T-helper 2 cell (primary cell): ENCODE measurements at regions not wholly inside any gene's neighbourhood (a gene's known extent, or its start where the extent isn't known, plus 50 kb on each side); places are given as distances from the start of the nearest gene placed in this dataset.
A peak's percentile ranks its signal among the peaks of the same experiment; 100 is the strongest.

ENCODE experiments used
- DNase-seq, 5 experiments: peaks; one replicate each; pipeline versions ENCODE4 v3.0.0 to v3.0.0-alpha.2; 2012 to 2022

- no peak for DNase-seq
Measured at GRCh38 chr7:41633690-41634089, 69.2 kb downstream of the INHBA start.

- peak in 1 of 5 experiments; percentile 59 for DNase-seq
Measured at GRCh38 chr7:41630741-41631140, 72.1 kb downstream of the INHBA start.

- DNase-seq, result no peak
Measured at GRCh38 chr7:41629711-41630111, 73.2 kb downstream of the INHBA start.

- DNase-seq, result no peak
Measured at GRCh38 chr7:41628901-41629300, 74.0 kb downstream of the INHBA start.

- DNase-seq, result no peak
Measured at GRCh38 chr7:41627645-41628298, 75.1 kb downstream of the INHBA start.

GRCh38 chr7:41624818-41625217 lies 78.1 kb downstream of the INHBA start:
- no peak for DNase-seq

- DNase-seq, result no peak
Measured at GRCh38 chr7:41621953-41622831, 80.7 kb downstream of the INHBA start.

- DNase-seq, result no peak
Measured at GRCh38 chr7:41617987-41618386, 84.9 kb downstream of the INHBA start.

- no peak for DNase-seq
Measured at GRCh38 chr7:41612798-41613197, 90.1 kb downstream of the INHBA start.

- no peak for DNase-seq
Measured at GRCh38 chr7:41612386-41612785, 90.5 kb downstream of the INHBA start.

GRCh38 chr7:41608447-41608846 lies 94.4 kb downstream of the INHBA start:
- DNase-seq, result no peak

- no peak for DNase-seq
Measured at GRCh38 chr7:41603985-41604384, 98.9 kb downstream of the INHBA start.

- DNase-seq, result no peak
Measured at GRCh38 chr7:41599760-41600159, 103.1 kb downstream of the INHBA start.

- DNase-seq, result no peak
Measured at GRCh38 chr7:41592794-41593193, 110.1 kb downstream of the INHBA start.

- no peak for DNase-seq
Measured at GRCh38 chr7:41592236-41592635, 110.7 kb downstream of the INHBA start.

- DNase-seq, result no peak
Measured at GRCh38 chr7:41590986-41591385, 111.9 kb downstream of the INHBA start.

- no peak for DNase-seq
Measured at GRCh38 chr7:41588341-41588740, 114.5 kb downstream of the INHBA start.

- no peak for DNase-seq
Measured at GRCh38 chr7:41586931-41587640, 115.8 kb downstream of the INHBA start.

- no peak for DNase-seq
Measured at GRCh38 chr7:41584746-41585145, 118.1 kb downstream of the INHBA start.

- no peak for DNase-seq
Measured at GRCh38 chr7:41582116-41582515, 120.8 kb downstream of the INHBA start.

GRCh38 chr7:41581041-41581440 lies 121.8 kb downstream of the INHBA start:
- DNase-seq, result no peak

GRCh38 chr7:41579961-41580935 lies 122.6 kb downstream of the INHBA start:
- no peak for DNase-seq
